ENCODE measurements at regions not wholly inside any gene's neighbourhood (a gene's known extent, or its start where the extent isn't known, plus 50 kb on each side); places are given as distances from the start of the nearest gene placed in this dataset.
"Not testable (repeated sequence)": the region's sequence is repeated elsewhere in the genome, so short reads cannot be mapped to it uniquely, and the experiment has no call there.

- in situ Hi-C loops (cut with MboI; ENCODE audit: low pct_unique_long_range_greater_than_20kb in 2 of 9, low sequenced_read_pairs in 9 of 9, unreplicated experiment in 9 of 9), result no loop called here
Measured at GRCh38 chr6:18640754-18641153, 253.6 kb downstream of the RNF144B start.

GRCh38 chr6:18654821-18655220 lies 267.7 kb downstream of the RNF144B start:
- ATAC-seq (replicated peaks in 6 of 8), result no peak
- in situ Hi-C loops (cut with MboI; ENCODE audit: low pct_unique_long_range_greater_than_20kb in 2 of 9, low sequenced_read_pairs in 9 of 9, unreplicated experiment in 9 of 9), result no loop called here
- Histone ChIP-seq H3K27ac (no peak overlapping the region), H3K4me1 (replicated peaks in 1 of 2) (peaks cover 2 to 8% of the 10 kb centered on the region in 2 donors), H3K4me3 (no peak overlapping the region)

More at GRCh38 chr6:18640754-18641153, 253.6 kb downstream of the RNF144B start:
- no peaks in the 10 kb centered on the region for H3K4me1 ChIP-seq (replicated peaks in 1 of 2)
- 0 to 67% (median 50%) methylated on average over 1 of the region's 1 CpG; no CpG with 5 or more reads in 3 of the 10 experiments for WGBS, 10 experiments
- H3K4me3 ChIP-seq, result no peak overlapping the region
- no peak overlapping the region for H3K27ac ChIP-seq
- ATAC-seq (replicated peaks in 6 of 8), result no peak

- Histone ChIP-seq H3K4me1 (replicated peaks in 1 of 2) (no peaks in the 10 kb centered on the region), H3K27ac (no peak overlapping the region), H3K4me3 (no peak overlapping the region)
- in situ Hi-C loops (cut with MboI; ENCODE audit: low pct_unique_long_range_greater_than_20kb in 2 of 9, low sequenced_read_pairs in 9 of 9, unreplicated experiment in 9 of 9), result no loop called here
- WGBS, 10 experiments, result 0 to 100% (median 80%) methylated on average over 1 to 5 of the region's 5 CpGs; no CpG with 5 or more reads in 5 of the 10 experiments
- ATAC-seq (replicated peaks in 6 of 8), result no peak
Measured at GRCh38 chr6:18656506-18656905, 269.4 kb downstream of the RNF144B start.

GRCh38 chr6:18659994-18660393 lies 272.8 kb downstream of the RNF144B start:
- WGBS, 10 experiments, result 29 to 100% (median 73%) methylated on average over 2 to 5 of the region's 5 CpGs
- H3K4me3 ChIP-seq; H3K27ac ChIP-seq; ATAC-seq (replicated peaks in 6 of 8); in situ Hi-C loops (cut with MboI; ENCODE audit: low pct_unique_long_range_greater_than_20kb in 2 of 9, low sequenced_read_pairs in 9 of 9, unreplicated experiment in 9 of 9); H3K4me1 ChIP-seq (replicated peaks in 1 of 2): not testable (repeated sequence)

GRCh38 chr6:18663011-18663410 lies 275.9 kb downstream of the RNF144B start:
- no peak for ATAC-seq (replicated peaks in 6 of 8)
- in situ Hi-C loops (cut with MboI; ENCODE audit: low pct_unique_long_range_greater_than_20kb in 2 of 9, low sequenced_read_pairs in 9 of 9, unreplicated experiment in 9 of 9), result no loop called here
- Histone ChIP-seq H3K4me1 (replicated peaks in 1 of 2) (peaks cover 3% of the 10 kb centered on the region in 2 donors), H3K27ac (no peak overlapping the region), H3K4me3 (no peak overlapping the region)
- 0 to 89% (median 50%) methylated on average over 1 of the region's 1 CpG; no CpG with 5 or more reads in 3 of the 10 experiments for WGBS, 10 experiments

- WGBS, 10 experiments, result 16 to 93% (median 77%) methylated on average over 1 to 4 of the region's 5 CpGs; no CpG with 5 or more reads in 2 of the 10 experiments
- no peak overlapping the region for H3K4me3 ChIP-seq
- no peak overlapping the region for H3K27ac ChIP-seq
- ATAC-seq (replicated peaks in 6 of 8), result no peak
- H3K4me1 ChIP-seq (replicated peaks in 1 of 2), result peaks cover 3% of the 10 kb centered on the region in 2 donors
- in situ Hi-C loops (cut with MboI; ENCODE audit: low pct_unique_long_range_greater_than_20kb in 2 of 9, low sequenced_read_pairs in 9 of 9, unreplicated experiment in 9 of 9), result no loop called here
Measured at GRCh38 chr6:18664401-18664800, 277.3 kb downstream of the RNF144B start.

GRCh38 chr6:18667612-18668011 lies 280.5 kb downstream of the RNF144B start:
- Histone ChIP-seq H3K27ac (no peak overlapping the region), H3K4me3 (no peak overlapping the region), H3K4me1 (replicated peaks in 1 of 2) (peaks cover 2 to 3% of the 10 kb centered on the region in 2 donors)
- in situ Hi-C loops (cut with MboI; ENCODE audit: low pct_unique_long_range_greater_than_20kb in 2 of 9, low sequenced_read_pairs in 9 of 9, unreplicated experiment in 9 of 9), result no loop called here
- no peak for ATAC-seq (replicated peaks in 6 of 8)
- WGBS, 10 experiments, result 0 to 94% (median 59%) methylated on average over 1 to 2 of the region's 2 CpGs; no CpG with 5 or more reads in 1 of the 10 experiments

- WGBS, 10 experiments, result 40 to 100% (median 80%) methylated on average over 1 to 3 of the region's 3 CpGs; no CpG with 5 or more reads in 3 of the 10 experiments
- no peak for ATAC-seq (replicated peaks in 6 of 8)
- in situ Hi-C loops (cut with MboI; ENCODE audit: low pct_unique_long_range_greater_than_20kb in 2 of 9, low sequenced_read_pairs in 9 of 9, unreplicated experiment in 9 of 9), result no loop called here
- H3K4me1 ChIP-seq (replicated peaks in 1 of 2), result no peaks in the 10 kb centered on the region
- H3K27ac ChIP-seq, result no peak overlapping the region
- no peak overlapping the region for H3K4me3 ChIP-seq
Measured at GRCh38 chr6:18668994-18669393, 281.8 kb downstream of the RNF144B start.

GRCh38 chr6:18672852-18673251 lies 285.7 kb downstream of the RNF144B start:
- in situ Hi-C loops (cut with MboI; ENCODE audit: low pct_unique_long_range_greater_than_20kb in 2 of 9, low sequenced_read_pairs in 9 of 9, unreplicated experiment in 9 of 9), result no loop called here
- Histone ChIP-seq H3K27ac (no peak overlapping the region), H3K4me1 (replicated peaks in 1 of 2) (no peaks in the 10 kb centered on the region), H3K4me3 (no peak overlapping the region)
- peak in 2 of 8 experiments; percentile 60 to 68 for ATAC-seq (replicated peaks in 6 of 8)
- WGBS, 10 experiments, result 0 to 100% (median 88%) methylated on average over 1 of the region's 1 CpG; no CpG with 5 or more reads in 4 of the 10 experiments

- no peak for ATAC-seq (replicated peaks in 6 of 8)
- in situ Hi-C loops (cut with MboI; ENCODE audit: low pct_unique_long_range_greater_than_20kb in 2 of 9, low sequenced_read_pairs in 9 of 9, unreplicated experiment in 9 of 9), result no loop called here
- Histone ChIP-seq H3K27ac (no peak overlapping the region), H3K4me1 (replicated peaks in 1 of 2) (no peaks in the 10 kb centered on the region), H3K4me3 (no peak overlapping the region)
Measured at GRCh38 chr6:18674346-18674745, 287.2 kb downstream of the RNF144B start.

- ATAC-seq (replicated peaks in 6 of 8), result no peak
- no peaks in the 10 kb centered on the region for H3K4me1 ChIP-seq (replicated peaks in 1 of 2)
- WGBS, 10 experiments, result 0 to 67% (median 26%) methylated on average over 1 to 2 of the region's 2 CpGs
- no peak overlapping the region for H3K4me3 ChIP-seq
- in situ Hi-C loops (cut with MboI; ENCODE audit: low pct_unique_long_range_greater_than_20kb in 2 of 9, low sequenced_read_pairs in 9 of 9, unreplicated experiment in 9 of 9), result no loop called here
- H3K27ac ChIP-seq, result no peak overlapping the region
Measured at GRCh38 chr6:18675881-18676280, 288.7 kb downstream of the RNF144B start.

- WGBS, 10 experiments, result 20 to 100% (median 82%) methylated on average over 2 to 7 of the region's 7 CpGs; no CpG with 5 or more reads in 1 of the 10 experiments
- no peak overlapping the region for H3K4me3 ChIP-seq
- H3K27ac ChIP-seq, result no peak overlapping the region
- H3K4me1 ChIP-seq (replicated peaks in 1 of 2), result no peaks in the 10 kb centered on the region
- ATAC-seq (replicated peaks in 6 of 8), result no peak
- in situ Hi-C loops (cut with MboI; ENCODE audit: low pct_unique_long_range_greater_than_20kb in 2 of 9, low sequenced_read_pairs in 9 of 9, unreplicated experiment in 9 of 9), result no loop called here
Measured at GRCh38 chr6:18676548-18676947, 289.4 kb downstream of the RNF144B start.

- ATAC-seq (replicated peaks in 6 of 8), result no peak
Measured at GRCh38 chr6:18680842-18681241, 293.7 kb downstream of the RNF144B start.

GRCh38 chr6:18681832-18682503 lies 294.8 kb downstream of the RNF144B start:
- no peak for ATAC-seq (replicated peaks in 6 of 8)
- H3K4me3 ChIP-seq, result no peak overlapping the region
- in situ Hi-C loops (cut with MboI; ENCODE audit: low pct_unique_long_range_greater_than_20kb in 2 of 9, low sequenced_read_pairs in 9 of 9, unreplicated experiment in 9 of 9), result no loop called here
- H3K27ac ChIP-seq, result no peak overlapping the region
- H3K4me1 ChIP-seq (replicated peaks in 1 of 2), result no peaks in the 10 kb centered on the region
- 20 to 100% (median 69%) methylated on average over 1 to 5 of the region's 5 CpGs for WGBS, 10 experiments

More at GRCh38 chr6:18680842-18681241, 293.7 kb downstream of the RNF144B start:
- in situ Hi-C loops (cut with MboI; ENCODE audit: low pct_unique_long_range_greater_than_20kb in 2 of 9, low sequenced_read_pairs in 9 of 9, unreplicated experiment in 9 of 9), result no loop called here
- no peak overlapping the region for H3K27ac ChIP-seq
- no peak overlapping the region for H3K4me3 ChIP-seq
- no peaks in the 10 kb centered on the region for H3K4me1 ChIP-seq (replicated peaks in 1 of 2)

All from motor neuron (in vitro differentiated cells).